Omental fat pad (tissue), 3 donors: ENCODE measurements at regions not wholly inside any gene's neighbourhood (a gene's known extent, or its start where the extent isn't known, plus 50 kb on each side); places are given as distances from the start of the nearest gene placed in this dataset.

Experiments used
- ATAC-seq: fragments of 150-250 bp; one replicate; pipeline ENCODE4 v1.9.1; 2016; ENCODE audit warnings: mild to moderate bottlenecking, moderate library complexity; ENCODE audit not compliant: low FRiP score
- DNase-seq: peaks from one replicate; pipeline ENCODE4 v3.0.0-alpha.2; 2019; ENCODE audit warnings: low spot score
- TF ChIP-seq, protein P1 (sequence below), 3 donors: fragments of 450-650 bp; IDR thresholded peaks; one replicate each; pipeline ENCODE4 v1.5.1; 2016 to 2017; ENCODE audit warnings: antibody characterized with exemption in 3 of 3, mild to moderate bottlenecking in 3 of 3, moderate library complexity in 2 of 3

DNA sequence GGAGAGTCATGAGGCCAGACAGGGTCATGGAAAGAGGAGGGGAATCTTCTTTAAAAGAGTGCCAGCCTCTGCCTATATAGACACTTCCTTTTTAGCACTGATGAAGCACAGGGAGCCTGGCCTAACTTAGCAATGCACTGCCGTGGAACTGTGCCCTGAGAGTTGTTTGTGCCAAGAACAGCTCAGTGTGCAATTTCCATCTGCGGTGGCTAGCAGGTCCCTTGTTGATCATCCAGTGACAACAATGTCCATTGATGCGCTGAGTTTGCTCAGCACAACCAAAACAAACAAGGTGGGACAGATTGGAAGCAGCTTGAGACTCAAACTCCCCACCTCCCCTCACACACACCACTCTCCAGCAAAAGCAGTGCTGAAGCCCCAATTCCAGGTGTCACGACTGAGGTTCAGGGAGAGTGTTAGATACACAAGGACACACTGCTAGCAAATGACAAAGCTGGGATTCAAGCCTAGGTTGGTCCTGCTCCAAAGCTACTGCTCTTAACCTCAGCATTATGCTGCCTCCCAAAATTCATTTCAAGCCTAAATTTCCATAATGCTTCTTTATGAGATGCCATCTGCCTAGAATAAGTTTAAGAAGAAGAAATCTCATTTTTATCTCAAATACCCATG lies 316.6 kb upstream of the UBE2E2 start:
- ATAC-seq (no peak), DNase-seq (no peak)
- TF ChIP-seq, protein P1, sequence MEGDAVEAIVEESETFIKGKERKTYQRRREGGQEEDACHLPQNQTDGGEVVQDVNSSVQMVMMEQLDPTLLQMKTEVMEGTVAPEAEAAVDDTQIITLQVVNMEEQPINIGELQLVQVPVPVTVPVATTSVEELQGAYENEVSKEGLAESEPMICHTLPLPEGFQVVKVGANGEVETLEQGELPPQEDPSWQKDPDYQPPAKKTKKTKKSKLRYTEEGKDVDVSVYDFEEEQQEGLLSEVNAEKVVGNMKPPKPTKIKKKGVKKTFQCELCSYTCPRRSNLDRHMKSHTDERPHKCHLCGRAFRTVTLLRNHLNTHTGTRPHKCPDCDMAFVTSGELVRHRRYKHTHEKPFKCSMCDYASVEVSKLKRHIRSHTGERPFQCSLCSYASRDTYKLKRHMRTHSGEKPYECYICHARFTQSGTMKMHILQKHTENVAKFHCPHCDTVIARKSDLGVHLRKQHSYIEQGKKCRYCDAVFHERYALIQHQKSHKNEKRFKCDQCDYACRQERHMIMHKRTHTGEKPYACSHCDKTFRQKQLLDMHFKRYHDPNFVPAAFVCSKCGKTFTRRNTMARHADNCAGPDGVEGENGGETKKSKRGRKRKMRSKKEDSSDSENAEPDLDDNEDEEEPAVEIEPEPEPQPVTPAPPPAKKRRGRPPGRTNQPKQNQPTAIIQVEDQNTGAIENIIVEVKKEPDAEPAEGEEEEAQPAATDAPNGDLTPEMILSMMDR (IDR thresholded peaks at IDR 0.05) = no peak

DNA sequence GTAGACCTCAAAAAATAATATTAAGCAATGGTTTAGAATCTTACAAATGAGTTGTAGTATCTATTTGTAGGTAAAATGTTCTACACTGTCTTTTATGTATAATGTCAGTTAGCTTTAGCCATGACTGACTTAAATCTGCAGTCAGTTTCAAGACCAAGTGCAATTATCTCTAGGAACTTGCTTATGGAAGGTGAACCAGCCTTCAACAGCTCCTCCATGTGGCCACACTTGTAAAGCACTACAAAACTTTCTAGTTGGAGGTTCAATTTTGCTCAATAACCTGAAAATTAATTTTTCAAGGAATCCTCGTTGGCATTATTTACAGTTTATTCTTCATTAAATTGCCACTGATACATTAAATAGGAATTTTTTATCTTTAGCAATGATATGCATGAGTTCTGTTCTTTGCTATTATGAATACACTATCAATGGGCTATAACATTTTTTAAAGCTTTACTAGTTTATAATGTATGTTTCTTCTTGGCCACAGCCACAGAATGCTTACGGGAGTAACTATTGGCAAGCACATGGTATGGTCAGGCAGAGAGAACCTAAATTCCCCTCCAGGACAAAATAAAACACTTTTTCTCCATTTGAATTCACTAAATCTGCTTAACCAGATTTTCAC lies 315.3 kb upstream of the UBE2E2 start:
- TF ChIP-seq, protein P1 (IDR thresholded peaks at IDR 0.05) = no peak
- DNase-seq (no peak), ATAC-seq (no peak)

DNA sequence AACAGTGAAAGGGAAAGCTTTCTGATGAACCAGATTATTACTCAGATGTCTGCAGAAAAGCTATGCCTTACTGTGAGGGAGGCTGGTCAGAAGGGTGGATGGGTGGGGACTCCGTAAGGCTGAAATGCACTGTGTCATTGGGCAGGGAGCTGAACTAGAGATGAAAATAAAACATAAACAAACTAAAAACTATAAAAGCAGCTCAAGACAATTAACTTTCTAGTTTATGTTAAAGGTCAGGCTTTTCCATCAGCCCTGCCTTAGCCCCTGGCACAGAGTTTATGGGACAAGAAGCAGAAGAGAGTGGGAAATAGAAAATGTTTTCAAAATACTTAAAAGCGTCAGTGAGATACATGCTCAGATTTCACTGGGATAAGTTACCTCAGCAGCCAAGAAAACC lies 310.0 kb upstream of the UBE2E2 start:
- DNase-seq (no peak), ATAC-seq (no peak)
- TF ChIP-seq, protein P1 (IDR thresholded peaks at IDR 0.05) = no peak

DNA sequence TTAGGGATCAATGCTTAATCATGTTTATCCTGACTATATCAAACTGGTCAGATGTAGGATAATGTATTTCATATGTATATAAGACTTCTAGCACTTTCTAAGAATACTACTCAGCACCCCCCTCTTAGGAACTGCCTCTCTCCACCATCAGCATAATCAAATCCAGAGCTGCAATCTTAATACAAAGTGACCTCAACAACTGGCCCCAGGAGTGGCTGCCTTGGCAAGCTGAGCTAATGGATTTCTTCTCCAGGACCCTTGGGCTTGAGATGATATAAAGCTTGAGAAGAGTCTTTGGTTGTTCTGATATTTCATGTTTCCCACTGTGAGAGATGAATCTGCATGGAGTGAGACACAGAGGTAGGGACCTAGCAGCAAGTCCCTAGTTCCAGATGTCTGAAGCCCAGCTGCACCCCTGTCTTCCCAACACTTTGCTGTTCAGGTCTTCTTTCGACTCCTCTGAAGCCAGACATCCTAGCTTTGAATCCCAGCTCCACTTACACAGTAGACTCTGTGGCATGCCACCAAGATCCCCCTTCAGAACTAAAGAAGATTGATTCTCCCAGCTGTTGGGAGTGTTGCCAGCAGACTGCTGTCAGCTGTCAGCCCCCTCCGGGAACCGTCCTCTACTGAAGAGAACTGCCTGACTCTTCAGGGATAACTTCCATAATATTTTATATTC lies 309.3 kb upstream of the UBE2E2 start:
- TF ChIP-seq, protein P1 (IDR thresholded peaks at IDR 0.05) = no peak
- no peak for DNase-seq
- no peak for ATAC-seq

DNA sequence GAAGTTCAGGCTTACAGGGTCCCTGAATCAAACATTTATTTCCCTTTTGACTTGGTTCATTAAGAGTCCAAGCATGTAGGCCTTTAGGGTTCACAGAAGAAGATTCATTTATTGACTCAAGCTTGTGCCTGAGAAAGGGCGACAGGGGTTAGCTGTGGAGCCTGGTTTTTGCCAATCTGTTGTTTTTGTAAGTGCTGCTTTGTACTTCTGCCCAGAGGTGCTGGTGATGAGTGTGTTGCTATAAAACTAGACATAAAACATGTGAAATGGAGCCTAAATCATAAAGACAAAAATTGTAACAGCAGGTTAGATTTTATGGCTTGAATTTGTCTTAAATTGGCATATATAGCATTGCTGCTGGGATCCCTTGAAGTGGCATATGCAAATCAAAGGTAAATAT lies 308.3 kb upstream of the UBE2E2 start:
- DNase-seq (no peak), ATAC-seq (no peak)
- TF ChIP-seq, protein P1 (IDR thresholded peaks at IDR 0.05) = no peak

DNA sequence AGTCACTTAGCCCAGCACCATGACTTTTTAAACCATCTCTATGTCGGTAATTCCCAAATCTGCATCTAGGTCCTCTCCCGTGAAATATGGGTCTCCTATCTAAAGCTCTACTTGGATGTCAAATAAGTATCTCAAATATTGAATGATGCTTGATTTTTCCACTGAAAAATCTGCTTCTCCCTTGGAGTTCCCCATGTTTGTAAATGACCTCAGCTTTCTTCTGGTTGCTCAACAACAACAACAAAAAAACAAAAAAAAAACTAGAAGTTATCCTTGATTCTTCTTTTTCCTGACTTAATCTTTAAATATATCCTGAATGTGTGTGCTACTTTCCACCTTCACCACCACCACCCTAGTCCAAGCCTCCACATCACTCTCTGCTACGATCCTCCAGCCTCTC lies 307.5 kb upstream of the UBE2E2 start:
- no peak for ATAC-seq

More for the DNA sequence above, 307.5 kb upstream of the UBE2E2 start:
- no peak for DNase-seq
- TF ChIP-seq, protein P1 (IDR thresholded peaks at IDR 0.05) = no peak
